ENCODE measurements at regions not wholly inside any gene's neighbourhood (a gene's known extent, or its start where the extent isn't known, plus 50 kb on each side); places are given as distances from the start of the nearest gene placed in this dataset.

GRCh38 chr20:55741801-55742200 lies 263.5 kb downstream of the CBLN4 start:
- Histone ChIP-seq H2AK5ac (ENCODE audit: insufficient read length, low read length) (no peak overlapping the region), H3T11ph (ENCODE audit: low read length) (no peak overlapping the region), H4K8ac (replicated peaks; ENCODE audit: insufficient read length, low read depth, low read length) (no peak overlapping the region), H3K14ac (ENCODE audit: insufficient read depth, low read length) (no peak overlapping the region), H2BK20ac (ENCODE audit: low read depth, low read length, poor library complexity, severe bottlenecking) (no peak overlapping the region), H2AFZ (ENCODE audit: low read length) (no peak overlapping the region), H3K56ac (ENCODE audit: insufficient read length, low read depth, low read length) (no peak overlapping the region), H4K20me1 (ENCODE audit: control insufficient read depth, insufficient read depth, insufficient read length) (no peaks in the 10 kb centered on the region), H3K79me1 (ENCODE audit: insufficient read depth, low read depth, low read length, poor library complexity, severe bottlenecking) (no peaks in the 10 kb centered on the region), H3K4ac (ENCODE audit: low read depth, low read length) (no peak overlapping the region), H2BK120ac (ENCODE audit: low read depth, low read length, poor library complexity, severe bottlenecking) (no peak overlapping the region), H2BK15ac (ENCODE audit: low read depth, low read length) (no peak overlapping the region), H3K23ac (ENCODE audit: insufficient read length, low read depth, low read length) (no peak overlapping the region), H3K9me3 (ENCODE audit: control insufficient read depth, low read depth, low read length) (no peaks in the 10 kb centered on the region), H3K18ac (ENCODE audit: insufficient read length, low read depth, low read length) (no peak overlapping the region), H3K23me2 (ENCODE audit: insufficient read length, low read depth, low read length, poor library complexity, severe bottlenecking) (no peaks in the 10 kb centered on the region), H3K79me2 (ENCODE audit: insufficient read depth, low read length) (no peaks in the 10 kb centered on the region), H3K4me2 (ENCODE audit: insufficient read depth, insufficient read length, low read length) (no peak overlapping the region), H4K91ac (ENCODE audit: insufficient read length, low read depth, low read length) (no peak overlapping the region), H3K27ac (ENCODE audit: insufficient read length, low read depth, low read length) (no peak overlapping the region), H3K27me3 (ENCODE audit: insufficient read depth, low read length) (no peaks in the 10 kb centered on the region), H2BK12ac (ENCODE audit: insufficient read length, low read depth, low read length) (no peak overlapping the region), H4K5ac (ENCODE audit: insufficient read length, low read depth, low read length) (no peak overlapping the region), H2BK5ac (ENCODE audit: insufficient read length, low read length) (no peak overlapping the region), H3K4me1 (ENCODE audit: insufficient read depth, low read length) (no peaks in the 10 kb centered on the region), H3K9ac (ENCODE audit: extremely low read depth, insufficient read length, low read length) (no peak overlapping the region)
- Mint-ChIP-seq H3K27me3 (ENCODE audit: low read depth) (peaks cover 1% of the 10 kb centered on the region; the same call in 1 of the 2 replicates), H3K36me3 (ENCODE audit: insufficient read depth in 1 of 3, low read depth in 3 of 3) (0 out of 7 replicates have a peak, but pooled peaks cover 0 to 2% (median 0%) of the 10 kb centered on the region in 3 experiments), H3K4me1 (no peaks in the 10 kb centered on the region), H3K27ac (no peak overlapping the region), H3K9me3 (peaks cover 0 to 1% of the 10 kb centered on the region in 2 experiments; a peak in 2 of 5 replicates), H3K4me3 (no peak overlapping the region)
- TF ChIP-seq, protein P1, sequence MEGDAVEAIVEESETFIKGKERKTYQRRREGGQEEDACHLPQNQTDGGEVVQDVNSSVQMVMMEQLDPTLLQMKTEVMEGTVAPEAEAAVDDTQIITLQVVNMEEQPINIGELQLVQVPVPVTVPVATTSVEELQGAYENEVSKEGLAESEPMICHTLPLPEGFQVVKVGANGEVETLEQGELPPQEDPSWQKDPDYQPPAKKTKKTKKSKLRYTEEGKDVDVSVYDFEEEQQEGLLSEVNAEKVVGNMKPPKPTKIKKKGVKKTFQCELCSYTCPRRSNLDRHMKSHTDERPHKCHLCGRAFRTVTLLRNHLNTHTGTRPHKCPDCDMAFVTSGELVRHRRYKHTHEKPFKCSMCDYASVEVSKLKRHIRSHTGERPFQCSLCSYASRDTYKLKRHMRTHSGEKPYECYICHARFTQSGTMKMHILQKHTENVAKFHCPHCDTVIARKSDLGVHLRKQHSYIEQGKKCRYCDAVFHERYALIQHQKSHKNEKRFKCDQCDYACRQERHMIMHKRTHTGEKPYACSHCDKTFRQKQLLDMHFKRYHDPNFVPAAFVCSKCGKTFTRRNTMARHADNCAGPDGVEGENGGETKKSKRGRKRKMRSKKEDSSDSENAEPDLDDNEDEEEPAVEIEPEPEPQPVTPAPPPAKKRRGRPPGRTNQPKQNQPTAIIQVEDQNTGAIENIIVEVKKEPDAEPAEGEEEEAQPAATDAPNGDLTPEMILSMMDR (conservative IDR thresholded peaks at IDR 0.05): no peak
- no CpG with 5 or more reads among the region's 3 CpGs for WGBS (ENCODE audit: extremely low coverage, insufficient read length, low lambda C conversion rate)
- no peak for DNase-seq

Data from H9 (cell line).